ENCODE measurements at regions not wholly inside any gene's neighbourhood (a gene's known extent, or its start where the extent isn't known, plus 50 kb on each side); places are given as distances from the start of the nearest gene placed in this dataset.
"Not testable (repeated sequence)": the region's sequence is repeated elsewhere in the genome, so short reads cannot be mapped to it uniquely, and the experiment has no call there.

DNA sequence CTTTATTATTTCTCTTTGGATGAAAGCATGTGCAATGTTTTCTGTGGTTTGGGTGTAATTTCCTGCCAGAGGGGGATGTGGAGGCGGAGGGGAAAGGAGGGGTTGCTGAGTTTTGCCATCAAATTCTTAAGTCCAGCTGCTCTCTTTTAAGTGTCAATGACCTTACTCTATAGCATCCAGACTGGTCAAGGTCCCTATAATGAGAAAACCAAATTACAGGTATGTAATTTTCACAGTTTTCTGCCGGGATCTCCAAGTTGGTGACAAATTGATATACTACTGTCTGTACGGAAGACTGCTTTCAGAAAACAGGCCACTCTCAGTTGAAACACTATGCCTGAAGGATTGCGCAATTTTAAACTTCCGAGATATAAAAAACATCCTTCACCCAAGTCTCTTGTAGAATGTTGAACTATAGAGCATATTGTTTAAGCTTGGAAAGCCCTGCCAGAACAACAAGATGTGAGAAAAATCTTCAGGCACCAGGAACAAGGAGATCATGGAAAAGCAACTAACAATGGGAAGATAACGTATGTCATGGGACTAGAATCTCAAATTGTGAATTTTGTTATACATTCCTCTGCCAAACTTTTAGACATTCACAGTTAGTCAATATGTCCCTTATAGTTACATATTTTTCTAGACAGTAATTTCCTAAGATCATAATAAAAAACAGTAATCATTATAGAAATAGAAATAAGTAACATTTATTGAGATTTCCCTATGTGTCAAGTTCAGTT lies 300.7 kb upstream of the SATB1 start:
- no peak for DNase-seq

DNA sequence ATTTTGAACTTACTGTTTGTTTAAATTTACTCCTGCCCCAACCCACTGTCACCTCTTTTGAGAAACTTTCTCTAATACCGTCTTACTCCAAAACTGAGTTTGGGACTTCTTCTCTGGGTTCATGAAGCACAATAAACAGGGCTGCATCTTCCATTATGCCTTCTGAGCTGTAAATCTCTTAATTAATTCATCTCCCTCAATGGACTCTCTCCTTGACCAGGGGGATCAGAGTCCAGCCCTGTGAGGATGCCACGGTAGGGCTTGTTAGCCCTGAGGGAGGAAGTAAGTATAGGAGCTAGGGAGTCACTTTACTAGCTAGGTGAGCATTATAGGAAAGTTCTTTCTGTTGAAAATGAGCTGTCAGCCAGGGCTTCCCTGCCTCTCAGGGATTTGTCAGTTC lies 299.3 kb upstream of the SATB1 start:
- no peak for DNase-seq

DNA sequence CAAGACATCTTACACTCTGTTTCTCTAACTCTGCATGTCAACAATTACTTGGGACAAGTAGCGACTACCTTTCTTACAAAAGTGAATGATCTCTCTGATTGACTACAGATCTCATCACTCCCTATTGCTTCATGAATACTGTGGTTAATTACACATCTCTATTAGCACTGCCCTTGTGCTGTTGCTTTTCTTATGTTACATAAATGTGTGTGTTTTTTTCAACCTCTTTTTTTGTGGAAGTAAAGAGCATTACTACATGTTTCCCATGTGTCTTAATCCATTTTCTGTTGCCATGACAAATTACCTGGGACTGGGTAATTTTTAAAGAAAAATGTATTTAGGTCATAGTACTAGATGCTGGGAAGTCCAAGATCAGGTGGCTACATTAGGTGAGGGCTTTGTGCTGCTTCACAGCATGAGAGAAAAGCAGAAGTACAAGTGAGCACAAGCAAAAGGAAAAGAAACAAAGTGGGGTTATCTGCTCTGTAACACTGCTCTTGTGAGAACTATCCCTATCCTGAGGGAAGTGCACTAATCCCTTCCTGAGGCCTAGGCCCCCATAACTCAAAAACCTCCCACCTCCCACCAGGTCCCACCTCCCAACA lies 298.2 kb upstream of the SATB1 start:
- DNase-seq, result no peak

DNA sequence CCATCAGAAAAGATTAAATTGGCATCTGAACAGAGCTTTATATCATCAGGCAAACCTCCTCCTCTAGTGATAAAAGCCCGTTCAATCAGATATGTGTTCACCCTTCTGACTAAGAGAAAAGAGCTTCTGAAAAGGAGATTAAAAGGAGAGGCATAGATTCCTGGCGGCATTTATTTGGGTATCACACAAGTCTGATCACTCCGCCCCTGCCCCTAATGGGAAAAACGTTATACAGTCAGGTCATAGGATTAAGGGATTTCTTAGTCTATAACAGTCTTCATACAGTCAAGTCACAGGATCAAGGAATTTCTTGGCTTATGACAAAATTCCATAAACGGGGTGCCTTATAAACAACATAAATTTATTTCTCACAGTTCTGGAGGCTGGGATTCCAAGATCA lies 295.4 kb upstream of the SATB1 start:
- DNase-seq, result no peak

DNA sequence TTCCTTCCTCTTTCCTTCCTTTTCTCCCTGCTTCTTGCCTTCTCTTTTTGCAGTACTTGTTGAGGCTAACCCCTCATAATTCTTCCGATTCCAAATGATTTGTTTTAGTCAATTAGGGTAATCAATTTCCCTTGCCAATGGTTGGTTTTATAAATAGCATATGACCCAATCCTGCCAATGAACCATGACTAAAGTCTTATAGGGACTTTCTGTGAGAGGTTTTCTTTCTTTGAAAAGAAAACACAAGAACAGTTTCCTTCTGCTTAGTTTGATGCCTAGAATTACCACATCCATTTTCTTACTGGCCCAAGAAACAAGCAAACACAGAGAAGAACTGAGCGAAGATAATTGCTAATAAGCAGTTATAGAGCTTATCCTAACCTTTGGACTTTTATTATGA lies 292.5 kb upstream of the SATB1 start:
- DNase-seq, result no peak

DNA sequence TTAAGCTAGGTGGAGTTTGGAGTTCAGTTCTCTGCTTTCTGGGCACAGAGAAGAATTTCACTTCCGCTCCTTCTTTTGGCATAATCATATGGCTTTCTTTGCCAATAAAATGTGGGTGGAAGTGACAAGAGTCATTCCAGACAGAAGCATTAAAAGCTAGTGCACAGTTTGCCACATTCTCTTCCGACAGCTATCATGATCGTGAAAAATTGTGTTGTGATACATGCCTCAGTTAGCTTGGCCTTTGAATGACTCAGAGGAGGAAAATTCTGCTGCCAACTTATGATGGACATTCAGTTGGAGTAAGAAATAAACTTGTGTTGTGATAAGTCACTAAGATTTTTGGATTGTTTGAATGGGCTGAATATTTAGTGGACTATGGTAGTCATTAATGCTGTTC lies 291.7 kb upstream of the SATB1 start:
- DNase-seq, result no peak

DNA sequence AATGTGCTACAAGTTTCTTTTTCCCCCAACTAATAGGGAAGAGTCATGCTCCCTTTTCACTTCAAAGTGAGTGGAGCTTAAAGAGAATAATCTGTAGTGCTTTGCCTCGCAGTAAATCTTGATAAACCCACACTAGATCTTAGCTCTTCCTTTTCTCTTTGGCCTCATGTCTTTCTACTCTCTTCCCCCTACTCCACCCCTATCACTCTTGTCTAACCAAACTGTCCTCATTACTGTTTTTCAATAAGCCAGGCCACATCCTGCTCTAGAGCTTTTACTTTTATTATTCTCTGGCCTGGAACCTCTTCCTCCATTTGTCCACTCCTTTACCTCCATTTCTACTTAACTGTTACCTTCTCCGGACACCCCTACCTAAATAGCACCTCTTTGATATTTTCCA lies 291.0 kb upstream of the SATB1 start:
- no peak for DNase-seq

DNA sequence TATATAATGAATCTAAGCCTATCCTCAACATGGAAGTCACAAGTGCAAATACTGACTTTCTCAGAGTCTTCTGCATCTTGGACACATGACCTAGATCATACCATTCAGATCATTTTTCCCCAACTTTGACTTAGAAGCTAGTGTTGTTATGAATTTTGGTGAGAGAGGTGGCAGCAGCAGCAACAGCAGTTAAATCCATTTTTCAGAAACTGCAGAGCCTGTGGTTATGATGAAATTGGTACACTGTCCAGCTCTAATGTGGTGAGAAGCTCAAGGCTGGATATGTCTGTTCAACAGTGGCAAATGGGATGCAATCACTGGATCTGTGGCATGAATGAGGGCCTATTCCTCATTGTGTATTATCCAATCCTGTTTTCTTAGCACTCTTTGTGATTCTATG lies 290.1 kb upstream of the SATB1 start:
- no peak for DNase-seq

DNA sequence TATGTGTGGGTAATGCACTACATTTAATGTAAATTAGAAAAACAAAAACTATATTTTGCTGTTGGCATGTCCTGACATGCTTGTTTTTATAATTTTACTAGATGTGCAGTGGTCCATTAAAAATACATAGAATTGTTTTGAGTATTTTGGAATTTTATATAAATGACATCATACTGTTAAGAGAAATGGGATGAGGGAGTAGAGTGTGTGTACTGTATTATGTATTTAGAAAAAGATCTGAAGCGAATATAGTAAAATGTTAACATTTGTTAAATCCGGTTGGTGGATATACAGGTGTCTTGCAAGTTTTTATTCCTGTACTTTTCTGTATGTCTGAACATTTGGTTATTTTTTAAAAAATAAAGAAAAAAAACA lies 288.4 kb upstream of the SATB1 start:
- DNase-seq, result no peak

DNA sequence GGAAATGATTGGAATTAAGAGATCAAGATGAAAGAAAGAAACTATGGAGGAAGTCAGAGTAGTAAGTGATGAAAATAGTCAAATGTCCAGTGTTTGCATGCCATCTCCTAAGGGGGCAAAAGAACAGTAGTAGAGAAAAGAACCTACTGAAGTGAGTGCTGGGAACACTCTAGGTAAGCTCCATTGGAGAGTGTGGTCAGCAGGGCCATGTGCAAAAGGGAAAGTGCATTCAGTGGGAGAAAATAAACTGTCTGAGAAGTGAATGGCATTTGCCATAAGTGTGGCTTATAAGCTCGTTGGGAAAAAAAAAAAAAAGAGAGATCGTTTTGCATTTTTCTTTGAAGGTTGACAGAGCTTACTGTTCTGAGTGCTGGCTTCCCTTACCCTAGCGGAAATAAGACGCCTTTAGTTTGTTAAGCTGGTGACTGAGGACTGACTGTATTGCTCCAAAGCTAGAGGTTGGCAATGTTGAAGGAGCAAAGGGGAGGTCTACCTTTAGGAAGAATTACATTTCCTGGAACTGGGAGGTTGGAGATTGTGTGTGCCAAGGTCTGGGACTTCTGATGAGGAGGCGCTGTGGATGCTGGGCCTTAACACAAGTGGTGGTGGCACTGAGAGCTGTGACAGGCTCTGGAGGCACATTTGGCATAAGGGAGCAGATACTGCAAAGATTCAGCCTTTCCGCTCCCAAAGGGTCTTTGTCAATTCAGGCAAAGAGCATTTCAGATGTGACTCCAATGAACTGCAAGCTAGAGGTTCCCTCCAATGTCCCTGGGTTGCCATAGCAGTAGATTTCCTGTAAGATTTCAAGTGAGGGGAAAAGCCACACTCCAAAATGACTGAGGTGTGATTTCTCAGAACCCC lies 287.8 kb upstream of the SATB1 start:
- no peak for DNase-seq

DNA sequence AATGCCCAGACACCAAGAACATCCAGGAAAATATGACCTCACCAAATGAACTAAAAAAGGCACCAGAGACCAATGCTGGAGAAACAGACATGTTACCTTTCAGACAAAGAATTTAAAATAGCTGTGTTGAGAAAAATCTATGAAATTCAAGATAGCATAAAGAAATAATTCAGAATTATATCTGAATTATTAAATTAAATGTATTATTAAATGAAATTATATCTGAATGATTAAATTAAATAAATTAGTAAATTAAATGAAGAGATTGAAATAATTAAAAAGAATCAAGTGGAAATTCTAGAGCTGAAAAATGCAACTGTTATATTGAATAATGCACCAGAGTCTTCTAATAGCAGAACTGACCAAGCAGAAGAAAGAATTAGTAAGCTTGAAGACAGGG lies 279.2 kb upstream of the SATB1 start:
- DNase-seq, result no peak

DNA sequence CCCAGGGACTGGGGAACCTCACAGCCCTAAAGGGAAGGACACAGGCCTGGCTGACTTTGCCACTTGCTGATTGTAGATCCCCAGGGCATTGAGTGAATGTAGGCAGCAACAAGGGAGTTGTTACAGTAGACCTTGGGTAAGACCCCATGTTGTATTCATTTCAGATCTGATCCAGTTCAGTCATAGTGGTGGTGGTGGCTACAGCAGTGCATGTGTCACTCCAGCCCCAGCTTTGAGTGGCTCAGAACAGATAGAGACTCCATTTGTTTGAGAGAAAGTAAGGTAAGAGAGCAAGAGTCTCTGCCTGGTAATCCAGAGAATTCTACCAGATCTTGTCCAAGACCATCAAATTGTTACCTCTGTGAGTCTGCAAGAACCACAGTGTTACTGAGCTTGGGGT lies 278.7 kb upstream of the SATB1 start:
- no peak for DNase-seq

DNA sequence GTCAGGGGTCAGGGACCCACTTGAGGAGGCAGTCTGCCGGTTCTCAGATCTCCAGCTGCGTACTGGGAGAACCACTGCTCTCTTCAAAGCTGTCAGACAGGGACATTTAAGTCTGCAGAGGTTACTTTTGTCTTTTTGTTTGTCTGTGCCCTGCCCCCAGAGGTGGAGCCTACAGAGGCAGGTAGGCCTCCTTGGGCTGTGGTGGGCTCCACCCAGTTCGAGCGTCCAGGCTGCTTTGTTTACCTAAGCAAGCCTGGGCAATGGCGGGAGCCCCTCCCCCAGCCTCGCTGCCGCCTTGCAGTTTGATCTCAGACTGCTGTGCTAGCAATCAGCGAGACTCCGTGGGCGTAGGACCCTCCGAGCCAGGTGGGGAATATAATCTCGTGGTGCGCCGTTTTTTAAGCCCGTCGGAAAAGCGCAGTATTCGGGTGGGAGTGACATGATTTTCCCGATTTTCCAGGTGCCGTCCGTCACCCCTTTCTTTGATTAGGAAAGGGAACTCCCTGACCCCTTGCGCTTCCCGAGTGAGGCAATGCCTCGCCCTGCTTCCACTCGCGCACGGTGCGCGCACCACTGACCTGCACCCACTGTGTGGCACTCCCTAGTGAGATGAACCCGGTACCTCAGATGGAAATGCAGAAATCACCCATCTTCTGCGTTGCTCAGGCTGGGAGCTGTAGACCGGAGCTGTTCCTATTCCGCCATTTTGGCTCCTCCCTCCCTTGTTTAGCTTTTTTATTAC lies 268.6 kb upstream of the SATB1 start:
- DNase-seq, result not testable (repeated sequence)

DNA sequence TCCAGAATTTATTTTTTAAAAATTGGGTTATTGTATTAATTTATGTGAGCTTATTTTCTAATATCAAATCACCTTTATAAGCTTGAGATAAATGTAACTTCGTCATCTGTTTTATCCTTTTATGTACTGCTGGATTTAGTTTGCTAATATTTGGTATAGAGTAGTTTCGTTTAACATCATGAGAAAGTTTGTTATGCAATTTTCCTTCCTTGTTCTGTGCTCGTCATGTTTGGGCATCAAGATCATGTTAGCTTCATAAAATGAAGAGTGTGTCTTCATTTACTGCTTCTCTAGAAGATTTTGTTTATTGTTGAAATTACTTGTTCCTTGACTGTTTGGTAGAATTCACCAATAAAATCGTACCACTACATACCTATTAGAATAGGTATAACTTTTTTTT lies 262.1 kb upstream of the SATB1 start:
- no peak for DNase-seq

DNA sequence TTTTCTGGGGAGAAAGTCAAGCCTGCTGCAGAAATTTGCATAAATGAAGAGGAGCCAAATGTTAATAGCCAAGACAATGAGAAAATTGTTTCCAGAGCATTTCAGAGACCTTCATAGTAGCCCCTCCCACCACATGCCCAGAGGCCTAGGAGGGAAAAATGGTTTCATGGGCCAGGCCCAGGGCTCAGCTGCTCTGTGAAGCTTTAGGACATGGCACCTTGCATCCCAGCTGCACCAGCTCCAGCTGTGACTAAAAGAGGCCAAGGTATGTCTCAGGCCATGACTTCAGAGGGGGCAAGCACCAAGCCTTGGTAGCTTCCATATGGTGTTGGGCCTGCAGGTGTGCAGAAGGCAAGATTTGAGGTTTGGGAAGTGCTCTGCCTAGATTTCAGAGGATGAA lies 258.8 kb upstream of the SATB1 start:
- DNase-seq, result no peak

DNA sequence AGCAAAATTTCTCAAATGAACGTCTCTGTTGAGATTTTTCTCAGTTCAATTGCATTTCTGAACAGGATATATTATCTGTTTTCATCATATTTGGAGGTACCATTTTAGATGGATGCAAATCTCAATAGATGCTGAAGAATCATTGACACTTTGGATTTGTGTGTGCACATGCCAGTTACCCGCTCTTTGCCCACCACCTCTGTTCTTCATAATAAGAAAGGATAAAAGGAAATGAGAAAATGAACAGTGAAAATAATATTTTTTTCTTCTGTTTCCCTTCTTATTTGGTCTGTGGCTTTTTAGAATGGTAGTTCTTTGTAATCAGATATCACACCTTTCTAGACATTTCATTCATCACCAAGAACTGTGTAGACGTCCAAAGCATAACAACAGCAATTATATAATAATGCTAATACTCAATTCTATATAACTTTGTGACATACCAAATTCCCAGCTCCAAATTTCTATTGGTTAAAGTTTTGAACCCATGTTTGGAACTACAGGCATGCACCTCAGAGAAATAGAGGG lies 256.7 kb upstream of the SATB1 start:
- no peak for DNase-seq

DNA sequence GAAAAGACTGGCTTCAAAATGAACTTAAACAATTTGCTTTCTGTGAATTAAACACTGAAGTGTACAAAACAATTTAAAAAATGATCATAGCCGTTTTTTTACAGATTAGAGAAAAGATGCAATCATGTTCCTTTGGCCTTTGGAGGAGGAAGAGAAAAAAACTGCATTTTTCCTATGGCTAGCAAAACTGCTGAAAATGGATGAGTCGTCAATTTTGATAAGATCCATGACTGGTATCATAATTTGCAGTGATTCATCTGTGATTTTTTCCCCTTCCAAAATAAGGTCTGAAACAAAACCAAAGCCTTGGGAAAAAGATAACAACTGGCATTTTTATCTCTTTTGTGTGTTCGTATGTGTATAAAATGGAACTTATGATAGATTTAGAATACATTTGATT lies 255.6 kb upstream of the SATB1 start:
- DNase-seq, result no peak

DNA sequence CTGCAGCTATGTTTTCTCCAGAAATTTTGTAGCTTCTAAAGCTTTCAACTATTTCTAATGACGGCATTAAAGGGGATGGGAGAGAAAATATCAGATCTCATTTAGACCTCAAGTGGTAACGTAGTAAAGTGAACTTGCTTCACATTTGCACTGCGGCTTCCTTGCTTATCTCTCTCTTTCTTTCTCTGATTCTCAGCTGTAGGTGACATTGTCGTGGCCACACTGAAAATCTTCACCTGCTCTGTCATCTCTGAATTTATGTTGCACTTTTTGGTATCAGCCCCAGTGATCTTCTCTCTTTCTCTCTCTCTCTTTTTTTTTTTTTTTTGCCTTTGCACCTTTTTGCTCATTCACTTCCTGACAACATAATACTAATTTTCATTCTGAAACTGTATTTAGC lies 254.1 kb upstream of the SATB1 start:
- no peak for DNase-seq

DNA sequence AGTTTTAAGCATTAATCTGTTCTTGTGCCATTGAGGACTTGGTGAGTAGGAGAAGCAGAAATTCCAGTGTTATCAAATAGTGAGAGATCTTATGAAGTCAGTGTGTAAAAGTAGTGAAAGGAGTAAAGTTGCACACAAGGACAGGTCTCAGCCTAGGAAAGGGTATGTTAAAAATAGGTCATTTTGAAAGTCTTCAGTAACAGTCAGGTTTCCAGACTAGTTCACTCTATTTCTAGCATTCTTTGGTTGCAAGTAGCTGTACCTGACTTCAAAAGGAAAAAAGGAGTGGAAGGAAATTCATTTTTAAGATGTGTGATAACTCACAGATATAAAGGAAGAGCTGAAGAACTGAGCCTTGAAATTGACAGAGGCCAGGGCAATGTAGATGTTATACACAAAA lies 250.1 kb upstream of the SATB1 start:
- DNase-seq, result no peak

DNA sequence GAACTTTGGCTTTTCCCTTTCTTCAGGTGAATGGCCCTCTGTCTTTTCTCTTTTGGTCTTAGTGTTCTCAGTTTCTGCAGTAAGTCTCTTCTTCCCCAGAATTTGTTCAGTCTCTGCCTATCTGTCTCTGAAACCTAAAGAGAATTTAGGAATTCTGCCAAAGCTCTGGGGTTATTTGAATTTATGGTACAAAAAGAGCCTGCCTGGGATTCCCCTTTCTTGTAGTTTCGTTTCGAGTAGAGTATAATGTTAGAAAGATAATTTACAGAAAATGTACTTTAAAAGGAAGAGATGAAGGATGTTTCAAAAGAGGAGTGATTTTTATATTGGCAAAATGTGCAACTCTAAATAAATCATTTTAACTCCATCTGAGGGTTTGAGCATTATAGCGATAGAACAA lies 247.4 kb upstream of the SATB1 start:
- DNase-seq, result no peak

DNA sequence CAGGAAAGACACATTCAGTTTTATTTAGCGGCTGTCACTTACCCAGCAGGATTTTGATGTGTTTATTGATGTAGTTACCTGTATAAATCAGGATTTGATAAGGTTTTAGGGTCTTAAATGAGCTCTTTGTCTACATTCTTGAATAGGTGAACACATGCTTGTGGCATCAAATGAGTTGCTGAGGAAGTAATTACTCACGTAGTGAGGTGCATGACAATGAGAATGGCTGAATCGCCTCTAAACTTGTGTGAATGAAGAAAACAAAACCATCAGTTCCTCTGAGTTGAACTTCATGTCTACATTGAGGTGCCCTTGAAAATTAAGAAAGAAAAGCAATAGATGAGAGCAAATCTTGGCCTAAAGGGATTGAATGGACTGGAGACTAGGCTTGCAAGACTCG lies 245.6 kb upstream of the SATB1 start:
- no peak for DNase-seq

DNA sequence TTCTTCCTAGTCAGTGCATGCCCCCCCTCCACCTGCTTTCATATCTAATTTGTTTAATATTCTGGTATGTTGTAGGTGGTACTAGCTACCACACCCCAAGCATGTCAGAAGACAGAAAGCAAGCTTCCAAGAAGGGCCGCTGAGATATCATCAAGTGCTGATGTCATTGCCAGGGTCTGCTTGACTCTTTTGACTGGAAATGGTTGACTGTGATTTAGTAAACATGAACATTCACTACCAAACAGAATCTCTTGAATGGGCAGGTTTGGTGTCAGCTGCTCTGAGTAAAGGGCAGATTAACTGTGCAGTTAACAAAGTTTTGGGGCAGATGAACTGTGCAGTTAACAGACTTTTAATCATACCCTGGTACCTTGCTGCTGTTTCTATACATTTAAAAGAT lies 244.2 kb upstream of the SATB1 start:
- DNase-seq, result no peak

DNA sequence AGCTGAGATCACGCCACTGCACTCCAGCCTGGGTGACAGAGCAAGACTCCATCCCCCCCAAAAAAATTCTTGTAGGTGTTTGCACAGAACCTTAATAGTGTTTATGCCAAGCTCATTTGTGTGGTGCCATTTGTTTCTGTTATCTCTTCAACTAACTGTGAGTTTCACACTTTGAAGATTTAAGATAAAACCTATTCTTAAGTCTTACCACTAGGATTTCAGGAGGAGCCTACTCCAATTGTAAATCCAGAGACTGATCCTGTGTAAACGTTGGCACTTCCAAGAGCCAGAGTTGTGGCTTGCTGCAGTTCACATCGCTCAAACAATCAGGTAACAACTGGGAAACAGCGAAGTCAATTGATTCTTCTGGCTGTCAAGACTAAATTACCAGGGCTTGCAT lies 242.4 kb upstream of the SATB1 start:
- DNase-seq, result no peak

Data from NCI-H2081 treated with DMSO at 0.1 percent for 48 hours (cell line).